Tibial artery (tissue), 4 donors: ENCODE measurements at regions not wholly inside any gene's neighbourhood (a gene's known extent, or its start where the extent isn't known, plus 50 kb on each side); places are given as distances from the start of the nearest gene placed in this dataset.
A peak's percentile ranks its signal among the peaks of the same experiment; 100 is the strongest.

Source experiments
- DNase-seq, 2 donors: peaks; one replicate each; pipeline ENCODE4 v3.0.0-alpha.2; 2019
- H3K27ac ChIP-seq, 2 donors: fragments of 200-600 bp; sonication (generic) in 1 of 2; 1 replicate in 1 of 2; 2 replicates in 1 of 2; pipeline ENCODE4 v1.5.1; 2018 to 2019; ENCODE audit warnings: mild to moderate bottlenecking in 1 of 2
- H3K27me3 ChIP-seq, 2 donors: fragments of 200-600 bp; sonication (generic) in 1 of 2; one replicate each; pipeline versions ENCODE4 v1.5.1 to v1.6.0; 2016 to 2019
- H3K36me3 ChIP-seq, 3 donors: fragments of 200-600 bp; sonication (generic) in 2 of 3; one replicate each; pipeline ENCODE4 v1.5.1; 2016 to 2019; ENCODE audit warnings: mild to moderate bottlenecking in 2 of 3
- H3K4me1 ChIP-seq, 4 donors: fragments of 200-600 bp; sonication (generic) in 2 of 4; 1 replicate in 3 of 4; 2 replicates in 1 of 4; pipeline ENCODE4 v1.5.1; 2016 to 2019
- H3K4me3 ChIP-seq, 2 donors: fragments of 200-600 bp; sonication (generic) in 1 of 2; 1 replicate in 1 of 2; 2 replicates in 1 of 2; pipeline ENCODE4 v1.5.1; 2018 to 2019; ENCODE audit warnings: mild to moderate bottlenecking in 2 of 2
- H3K9me3 ChIP-seq, 3 donors: fragments of 200-600 bp; sonication (generic) in 1 of 3; one replicate each; pipeline ENCODE4 v1.5.1; 2016 to 2019
- CTCF ChIP-seq, 2 experiments: fragments of 200-600 bp in 1 of 2; fragments of 450-650 bp in 1 of 2; IDR thresholded peaks; one replicate each; pipeline ENCODE4 v1.5.1; 2017 to 2019; ENCODE audit warnings: antibody characterized with exemption in 2 of 2, mild to moderate bottlenecking in 1 of 2, moderate library complexity in 1 of 2
- intact Hi-C: fragments of 100-400 bp; cut with DNase I; formaldehyde crosslinking; loops from one replicate; pipeline ENCODE4 v1.15.0; 2023; ENCODE audit warnings: low total_unique reads

GRCh38 chr2:236501026-236501425 is 68.6 kb upstream of the ACKR3 start:
- no peaks in the 10 kb centered on the region for H3K27me3 ChIP-seq
- H3K9me3 ChIP-seq: no peaks in the 10 kb centered on the region
- intact Hi-C loops: no loop called here
- H3K4me3 ChIP-seq: no peak overlapping the region
- DNase-seq: no peak
- H3K36me3 ChIP-seq: peaks cover 0 to 6% (median 0%) of the 10 kb centered on the region in 3 donors
- no peaks in the 10 kb centered on the region for H3K4me1 ChIP-seq
- H3K27ac ChIP-seq: no peak overlapping the region
- no peak for TF ChIP-seq CTCF (IDR thresholded peaks at IDR 0.05)

- no peaks in the 10 kb centered on the region for H3K9me3 ChIP-seq
- DNase-seq: no peak
- H3K4me3 ChIP-seq: no peak overlapping the region
- no peak for TF ChIP-seq CTCF (IDR thresholded peaks at IDR 0.05)
- H3K27ac ChIP-seq: no peak overlapping the region
- no peaks in the 10 kb centered on the region for H3K4me1 ChIP-seq
- no peaks in the 10 kb centered on the region for H3K27me3 ChIP-seq
- peaks cover 0 to 3% (median 0%) of the 10 kb centered on the region in 3 donors for H3K36me3 ChIP-seq
- intact Hi-C loops: no loop called here
These were observed 68.1 kb upstream of the ACKR3 start for GRCh38 chr2:236501531-236501930.

- intact Hi-C loops: no loop called here
- peaks cover 0 to 10% (median 6%) of the 10 kb centered on the region in 4 donors for H3K4me1 ChIP-seq
- H3K27ac ChIP-seq: no peak overlapping the region
- H3K4me3 ChIP-seq: no peak overlapping the region
- peak in 1 of 2 experiments; percentile 8 for TF ChIP-seq CTCF (IDR thresholded peaks at IDR 0.05)
- no peaks in the 10 kb centered on the region for H3K9me3 ChIP-seq
- no peak for DNase-seq
- H3K27me3 ChIP-seq: peaks cover 0 to 11% of the 10 kb centered on the region in 2 donors
- H3K36me3 ChIP-seq: no peaks in the 10 kb centered on the region
These were observed 66.5 kb upstream of the ACKR3 start for GRCh38 chr2:236503100-236503499.

- no peak overlapping the region for H3K4me3 ChIP-seq
- no peaks in the 10 kb centered on the region for H3K36me3 ChIP-seq
- H3K4me1 ChIP-seq: peaks cover 0 to 10% (median 6%) of the 10 kb centered on the region in 4 donors
- no peak overlapping the region for H3K27ac ChIP-seq
- no peak for DNase-seq
- TF ChIP-seq CTCF (IDR thresholded peaks at IDR 0.05): no peak
- peaks cover 0 to 11% of the 10 kb centered on the region in 2 donors for H3K27me3 ChIP-seq
- intact Hi-C loops: no loop called here
- H3K9me3 ChIP-seq: no peaks in the 10 kb centered on the region
These were observed 66.0 kb upstream of the ACKR3 start for GRCh38 chr2:236503583-236503982.

- Histone ChIP-seq H3K27me3 (peaks cover 0 to 11% of the 10 kb centered on the region in 2 donors), H3K36me3 (no peaks in the 10 kb centered on the region), H3K27ac (no peak overlapping the region), H3K9me3 (no peaks in the 10 kb centered on the region), H3K4me1 (peaks cover 0 to 10% (median 6%) of the 10 kb centered on the region in 4 donors), H3K4me3 (no peak overlapping the region)
- no peak for DNase-seq
- intact Hi-C loops: no loop called here
- TF ChIP-seq CTCF (IDR thresholded peaks at IDR 0.05): no peak
These were observed 64.6 kb upstream of the ACKR3 start for GRCh38 chr2:236505041-236505440.

- H3K27me3 ChIP-seq: peaks cover 0 to 11% of the 10 kb centered on the region in 2 donors
- H3K9me3 ChIP-seq: no peaks in the 10 kb centered on the region
- no peak overlapping the region for H3K27ac ChIP-seq
- no peak for TF ChIP-seq CTCF (IDR thresholded peaks at IDR 0.05)
- intact Hi-C loops: no loop called here
- H3K4me3 ChIP-seq: no peak overlapping the region
- H3K36me3 ChIP-seq: no peaks in the 10 kb centered on the region
- H3K4me1 ChIP-seq: peaks cover 0 to 10% (median 6%) of the 10 kb centered on the region in 4 donors
- DNase-seq: no peak
These were observed 64.0 kb upstream of the ACKR3 start for GRCh38 chr2:236505648-236506047.
